GM23338 (cell line): ENCODE measurements at regions not wholly inside any gene's neighbourhood (a gene's known extent, or its start where the extent isn't known, plus 50 kb on each side); places are given as distances from the start of the nearest gene placed in this dataset.

ENCODE experiments used
- ATAC-seq: fragments of 200-7000 bp; cut with Tn5 transposase; 3 replicates; pipeline ENCODE4 v1.9.1; 2020
- DNase-seq: peaks from one replicate; pipeline ENCODE4 v3.0.0-alpha.2; 2015; ENCODE audit warnings: low spot score
- H2AFZ ChIP-seq: fragments of 200-600 bp; sonication (generic); 2 replicates; pipeline ENCODE4 v1.8.0; 2016; ENCODE audit warnings: antibody characterized with exemption, mild to moderate bottlenecking, moderate library complexity
- H3F3A ChIP-seq: fragments of 200-600 bp; sonication (generic); replicated peaks from 2 replicates; pipeline ENCODE4 v1.8.0; 2017; ENCODE audit warnings: antibody characterized with exemption, mixed run types, low read depth
- H3K27ac ChIP-seq: fragments of 200-600 bp; sonication (generic); 2 replicates; pipeline ENCODE4 v1.6.1; 2016; ENCODE audit warnings: low read depth
- H3K27me3 ChIP-seq: fragments of 200-600 bp; sonication (generic); 2 replicates; pipeline ENCODE4 v1.8.0; 2016; ENCODE audit warnings: mild to moderate bottlenecking, mixed run types, moderate library complexity; ENCODE audit not compliant: insufficient read depth
- H3K36me3 ChIP-seq: fragments of 200-600 bp; sonication (generic); 2 replicates; pipeline ENCODE4 v1.8.0; 2016; ENCODE audit warnings: mild to moderate bottlenecking; ENCODE audit not compliant: insufficient read depth
- H3K4me1 ChIP-seq: fragments of 200-600 bp; sonication (generic); 2 replicates; pipeline ENCODE4 v1.8.0; 2016; ENCODE audit warnings: mild to moderate bottlenecking, moderate library complexity; ENCODE audit not compliant: insufficient read depth
- H3K4me2 ChIP-seq: fragments of 200-600 bp; sonication (generic); 2 replicates; pipeline ENCODE4 v1.7.1; 2017; ENCODE audit warnings: mixed run types
- H3K4me3 ChIP-seq: fragments of 200-600 bp; sonication (generic); 2 replicates; pipeline ENCODE4 v1.6.1; 2016; ENCODE audit warnings: mixed run types
- H3K79me2 ChIP-seq: fragments of 200-600 bp; sonication (generic); replicated peaks from 2 replicates; pipeline ENCODE4 v1.8.0; 2017; ENCODE audit warnings: mild to moderate bottlenecking; ENCODE audit not compliant: insufficient read depth
- H3K9me2 ChIP-seq: fragments of 200-600 bp; sonication (generic); 2 replicates; pipeline ENCODE4 v1.8.0; 2017; ENCODE audit not compliant: insufficient read depth
- H4K20me1 ChIP-seq: fragments of 200-600 bp; sonication (generic); replicated peaks from 2 replicates; pipeline ENCODE4 v1.8.0; 2017; ENCODE audit warnings: mild to moderate bottlenecking; ENCODE audit not compliant: insufficient read depth
- H3K27ac Mint-ChIP-seq: 2 replicates; pipeline ENCODE4 v1.8.0; 2020; ENCODE audit warnings: inconsistent platforms, mild to moderate bottlenecking, moderate library complexity, mixed read lengths
- H3K27me3 Mint-ChIP-seq: 3 replicates; pipeline ENCODE4 v1.8.0; 2022; ENCODE audit warnings: low read depth, mild to moderate bottlenecking, moderate library complexity, mixed read lengths, inconsistent platforms; ENCODE audit not compliant: insufficient read depth, poor library complexity
- H3K36me3 Mint-ChIP-seq: 3 replicates; pipeline ENCODE4 v1.8.0; 2021; ENCODE audit warnings: low read depth, mild to moderate bottlenecking, inconsistent platforms, moderate library complexity, mixed read lengths
- H3K4me1 Mint-ChIP-seq: 3 replicates; pipeline ENCODE4 v1.8.0; 2020; ENCODE audit warnings: mild to moderate bottlenecking, inconsistent platforms, mixed read lengths
- H3K4me3 Mint-ChIP-seq: 3 replicates; pipeline ENCODE4 v1.8.0; 2021; ENCODE audit warnings: moderate library complexity, mild to moderate bottlenecking, inconsistent platforms, mixed read lengths
- H3K9me3 Mint-ChIP-seq: 3 replicates; pipeline ENCODE4 v1.8.0; 2020; ENCODE audit warnings: moderate library complexity, mild to moderate bottlenecking, inconsistent platforms, mixed read lengths
- CREB1 ChIP-seq: fragments of 250-450 bp; sonication (Bioruptor Pico); IDR thresholded peaks from 2 replicates; pipeline ENCODE4 v1.5.0; 2020; ENCODE audit warnings: low read depth, mild to moderate bottlenecking, moderate library complexity
- CTCF ChIP-seq, 2 experiments: fragments of 200-600 bp in 1 of 2; sonication (generic) in 1 of 2; conservative IDR thresholded peaks; 2 replicates each; pipeline versions ENCODE4 v1.5.1 to v1.6.1; 2016 to 2017; ENCODE audit warnings: antibody characterized with exemption in 2 of 2, low read depth in 2 of 2, mild to moderate bottlenecking in 2 of 2, moderate library complexity in 1 of 2
- ETS1 ChIP-seq: IDR thresholded peaks from 2 replicates; pipeline ENCODE4 v1.6.1; 2016; ENCODE audit warnings: antibody characterized with exemption
- EZH2 ChIP-seq: fragments of 200-600 bp; sonication (generic); IDR thresholded peaks from one replicate; pipeline ENCODE4 v1.8.0; 2017; ENCODE audit warnings: antibody characterized with exemption, mild to moderate bottlenecking, low read depth; ENCODE audit not compliant: unreplicated experiment
- EZH2phosphoT487 ChIP-seq: fragments of 200-600 bp; sonication (generic); IDR thresholded peaks from one replicate; pipeline ENCODE4 v1.8.1; 2018; ENCODE audit warnings: antibody characterized with exemption; ENCODE audit not compliant: unreplicated experiment
- JUNB ChIP-seq: IDR thresholded peaks from one replicate; pipeline ENCODE4 v1.6.1; 2016; ENCODE audit warnings: antibody characterized with exemption; ENCODE audit not compliant: unreplicated experiment
- NANOG ChIP-seq: IDR thresholded peaks from 2 replicates; pipeline ENCODE4 v1.6.1; 2016; ENCODE audit warnings: antibody characterized with exemption, borderline replicate concordance
- POLR2AphosphoS5 ChIP-seq: IDR thresholded peaks from 2 replicates; pipeline ENCODE4 v1.6.1; 2016; ENCODE audit warnings: antibody characterized with exemption, low read depth
- REST ChIP-seq: IDR thresholded peaks from one replicate; pipeline ENCODE4 v1.6.1; 2018; ENCODE audit warnings: antibody characterized with exemption; ENCODE audit not compliant: unreplicated experiment
- STAT1 ChIP-seq: IDR thresholded peaks from one replicate; pipeline ENCODE4 v1.6.1; 2016; ENCODE audit warnings: antibody characterized with exemption; ENCODE audit not compliant: unreplicated experiment
- ZNF114 ChIP-seq: fragments of 250-450 bp; sonication (Bioruptor Pico); IDR thresholded peaks from 2 replicates; pipeline ENCODE4 v1.5.0; 2020; ENCODE audit warnings: mild to moderate bottlenecking, moderate library complexity
- ZNF331 ChIP-seq: fragments of 250-450 bp; sonication (Bioruptor Pico); IDR thresholded peaks from 2 replicates; pipeline ENCODE4 v1.5.0; 2020; ENCODE audit warnings: low read depth, mild to moderate bottlenecking, moderate library complexity
- ZNF462 ChIP-seq: fragments of 250-450 bp; sonication (Bioruptor Pico); IDR thresholded peaks from 2 replicates; pipeline ENCODE4 v1.5.0; 2020; ENCODE audit warnings: mild to moderate bottlenecking, moderate library complexity

- Mint-ChIP-seq H3K27me3 (peaks cover 4% of the 10 kb centered on the region), H3K36me3 (no peaks in the 10 kb centered on the region), H3K9me3 (no peaks in the 10 kb centered on the region; the same call in 2 of the 3 replicates), H3K4me3 (no peak overlapping the region), H3K4me1 (no peaks in the 10 kb centered on the region), H3K27ac (no peak overlapping the region)
- no peak for DNase-seq
- H3K27ac ChIP-seq = no peak overlapping the region
- no peak overlapping the region for H3K4me2 ChIP-seq
- H3K9me2 ChIP-seq = 0 out of 2 replicates have a peak, but pooled peaks cover 12% of the 10 kb centered on the region
- no peaks in the 10 kb centered on the region for H4K20me1 ChIP-seq
- no peak for ATAC-seq
- H3K36me3 ChIP-seq = no peaks in the 10 kb centered on the region
- H3K27me3 ChIP-seq = no peaks in the 10 kb centered on the region
- no peak overlapping the region for H2AFZ ChIP-seq
- TF ChIP-seq REST = no peak
- TF ChIP-seq ZNF462 (CRISPR knock-in tag) = no peak
- no peak for TF ChIP-seq EZH2
- no peak for TF ChIP-seq POLR2AphosphoS5
- no peak for TF ChIP-seq ZNF114 (CRISPR knock-in tag)
- no peak for TF ChIP-seq ZNF331 (CRISPR knock-in tag)
- no peak for TF ChIP-seq EZH2phosphoT487
- TF ChIP-seq JUNB = no peak
- TF ChIP-seq CREB1 (CRISPR knock-in tag) = no peak
- TF ChIP-seq NANOG = no peak
- no peak for TF ChIP-seq STAT1
- no peak for TF ChIP-seq ETS1
- no peak for TF ChIP-seq CTCF (conservative IDR thresholded peaks at IDR 0.05; ENCODE audit: low read depth in 2 of 2)
- no peaks in the 10 kb centered on the region for H3F3A ChIP-seq
- no peaks in the 10 kb centered on the region for H3K79me2 ChIP-seq
- H3K4me3 ChIP-seq = no peak overlapping the region
- H3K4me1 ChIP-seq = no peaks in the 10 kb centered on the region
Observed at GRCh38 chr2:19554520-19554919, 196.1 kb upstream of the OSR1 start.
